ENCODE measurements at regions not wholly inside any gene's neighbourhood (a gene's known extent, or its start where the extent isn't known, plus 50 kb on each side); places are given as distances from the start of the nearest gene placed in this dataset.
A peak's percentile ranks its signal among the peaks of the same experiment; 100 is the strongest.

DNA sequence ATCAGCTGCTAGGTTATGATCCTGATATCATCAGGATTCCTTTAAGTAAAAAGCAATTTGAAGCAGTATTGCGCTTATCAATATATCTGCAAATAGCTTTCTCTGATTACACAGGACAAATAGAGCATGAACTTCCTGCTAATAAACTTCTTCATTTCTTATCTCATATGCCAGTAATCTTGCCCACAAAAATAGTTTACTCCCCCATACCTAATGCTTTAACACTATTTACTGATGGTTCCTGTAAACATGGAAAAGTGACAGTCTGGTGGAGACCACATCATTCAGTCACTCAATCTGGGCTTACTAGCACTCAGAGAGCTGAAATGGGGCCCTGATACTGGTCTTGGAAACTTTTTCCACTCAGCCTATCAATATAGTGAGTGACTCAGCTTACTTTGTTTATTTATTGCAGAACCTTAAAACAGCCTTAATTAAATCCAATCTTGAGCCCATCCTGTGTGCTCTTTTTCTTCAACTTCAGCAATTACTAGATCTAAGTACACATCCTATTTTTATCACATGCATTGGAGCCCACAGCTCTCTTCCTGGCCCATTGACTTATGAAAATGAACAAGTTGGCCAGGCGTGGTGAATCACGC is 1464.3 kb downstream of the UQCRFS1 start:
- Histone ChIP-seq H3K4me3 (ENCODE audit: low read length) (no peak overlapping the region), H3K9ac (ENCODE audit: low read depth, low read length) (no peak overlapping the region), H3K36me3 (ENCODE audit: insufficient read depth, low read length) (no peaks in the 10 kb centered on the region), H3K4me1 (ENCODE audit: control insufficient read depth, insufficient read depth, low read length) (no peaks in the 10 kb centered on the region), H3K9me3 (replicated peaks; ENCODE audit: low read length) (no peaks in the 10 kb centered on the region), H3K4me2 (ENCODE audit: low read length) (no peak overlapping the region), H3K27me3 (ENCODE audit: control insufficient read depth, insufficient read depth, low read length) (no peaks in the 10 kb centered on the region)

DNA sequence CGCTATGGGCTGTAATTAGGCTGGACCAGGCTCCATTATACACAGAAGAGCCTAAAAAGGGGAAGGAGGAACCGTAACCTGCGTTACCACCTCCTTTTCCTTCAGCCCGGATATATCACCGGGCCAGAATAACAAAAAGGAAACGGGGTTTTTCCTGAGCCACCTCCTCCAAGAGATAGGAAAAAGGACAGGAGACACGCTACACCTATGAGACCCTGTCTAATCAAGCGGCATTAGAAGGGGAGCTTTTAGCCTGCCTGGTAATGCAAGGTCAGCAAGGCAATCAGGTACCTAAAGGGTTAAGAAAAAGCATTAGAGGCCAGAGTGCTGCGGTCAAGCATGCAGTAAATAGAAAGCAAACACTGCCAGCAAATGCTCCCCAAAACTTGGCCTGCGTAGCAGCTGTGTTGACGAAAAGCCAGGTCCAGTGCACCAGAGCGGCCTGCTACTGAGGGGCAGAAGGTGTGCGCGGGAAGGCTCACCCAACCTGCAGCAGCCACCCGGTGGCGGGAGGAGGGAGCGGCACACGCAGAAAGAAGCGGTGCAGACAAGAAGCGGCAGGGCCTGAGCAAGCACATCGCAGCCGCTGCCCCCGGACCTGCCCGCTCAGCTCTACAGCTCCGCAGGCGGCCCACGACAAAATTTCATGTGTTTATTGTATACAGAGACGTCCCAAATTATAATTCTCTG is 1466.1 kb downstream of the UQCRFS1 start:
- no peaks in the 10 kb centered on the region for H3K9me3 ChIP-seq (replicated peaks; ENCODE audit: low read length)
- H3K9ac ChIP-seq (ENCODE audit: low read depth, low read length): no peak overlapping the region
- peak overlapping the region; percentile 8 for H3K4me2 ChIP-seq (ENCODE audit: low read length)
- H3K4me1 ChIP-seq (ENCODE audit: control insufficient read depth, insufficient read depth, low read length): no peaks in the 10 kb centered on the region
- no peaks in the 10 kb centered on the region for H3K27me3 ChIP-seq (ENCODE audit: control insufficient read depth, insufficient read depth, low read length)
- H3K4me3 ChIP-seq (ENCODE audit: low read length): no peak overlapping the region
- H3K36me3 ChIP-seq (ENCODE audit: insufficient read depth, low read length): no peaks in the 10 kb centered on the region

DNA sequence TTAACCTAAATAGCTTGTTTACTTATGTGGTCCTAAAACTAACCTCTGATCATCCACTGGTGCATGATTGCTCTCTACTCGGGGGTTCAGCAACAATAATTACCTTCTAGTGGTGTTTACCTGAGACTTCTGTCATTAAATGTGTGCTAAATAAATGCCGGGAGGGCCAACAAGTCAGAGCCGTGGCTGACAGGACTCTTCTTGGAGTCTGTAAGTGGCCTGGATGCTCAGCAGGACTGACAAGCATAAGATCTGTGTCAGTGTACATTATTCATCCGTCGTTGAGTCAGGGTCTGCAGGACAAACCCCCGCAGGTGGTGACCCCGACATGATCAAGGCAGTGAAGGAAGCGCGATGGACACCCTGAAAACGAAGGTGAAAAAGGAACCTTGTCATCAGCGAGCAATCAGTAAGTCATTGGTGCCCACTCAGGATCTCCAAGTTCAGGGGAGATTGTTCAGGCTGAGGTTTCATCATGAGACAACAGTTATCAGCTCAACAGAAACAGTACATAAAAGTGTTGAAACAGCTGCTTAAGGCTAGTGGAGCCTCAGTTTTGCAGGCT is 1466.9 kb downstream of the UQCRFS1 start:
- Histone ChIP-seq H3K27me3 (ENCODE audit: control insufficient read depth, insufficient read depth, low read length) (no peaks in the 10 kb centered on the region), H3K9me3 (replicated peaks; ENCODE audit: low read length) (no peaks in the 10 kb centered on the region), H3K9ac (ENCODE audit: low read depth, low read length) (no peak overlapping the region), H3K4me3 (ENCODE audit: low read length) (no peak overlapping the region), H3K4me2 (ENCODE audit: low read length) (no peak overlapping the region), H3K4me1 (ENCODE audit: control insufficient read depth, insufficient read depth, low read length) (no peaks in the 10 kb centered on the region), H3K36me3 (ENCODE audit: insufficient read depth, low read length) (no peaks in the 10 kb centered on the region)

DNA sequence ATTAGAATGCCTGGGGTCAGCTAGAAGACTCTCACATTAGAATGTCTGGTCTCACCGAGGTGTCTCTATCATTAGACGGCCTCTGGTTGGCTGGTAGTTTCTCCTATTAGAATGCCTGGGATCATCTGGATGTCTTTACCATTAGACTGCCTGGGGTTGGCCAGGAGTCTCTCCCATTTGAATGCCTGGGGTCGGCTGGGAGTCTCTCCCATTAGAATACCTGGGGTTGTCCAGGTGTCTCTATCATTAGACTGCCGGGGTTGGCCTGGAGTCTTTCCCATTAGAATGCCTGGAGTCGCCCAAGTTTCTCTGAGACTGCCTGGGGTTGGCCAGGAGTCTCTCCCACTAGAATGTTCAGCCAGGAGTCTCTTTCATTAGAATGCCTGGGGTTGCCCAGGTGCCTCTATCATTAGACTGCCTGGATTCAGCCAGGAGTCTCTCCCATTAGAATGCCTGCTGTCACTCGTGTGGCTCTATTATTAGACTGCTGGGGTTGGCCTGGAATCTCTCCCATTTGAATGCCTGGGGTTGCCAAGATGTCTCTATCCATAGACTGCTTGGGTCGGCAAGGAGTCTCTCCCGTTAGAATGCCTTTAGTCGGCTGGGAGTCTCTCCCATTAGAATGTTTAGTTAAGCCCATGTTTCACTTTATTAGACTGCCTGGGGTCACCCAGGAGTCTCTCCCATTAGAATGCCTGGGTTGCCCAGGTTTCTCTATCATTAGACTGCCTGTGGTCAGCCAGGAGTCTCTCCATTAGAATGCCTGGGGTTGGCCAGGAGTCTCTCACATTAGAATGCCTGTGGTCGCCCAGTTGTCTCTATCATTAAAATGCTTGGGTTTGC is 1467.8 kb downstream of the UQCRFS1 start:
- Histone ChIP-seq H3K4me2 (ENCODE audit: low read length) (no peak overlapping the region), H3K27me3 (ENCODE audit: control insufficient read depth, insufficient read depth, low read length) (no peaks in the 10 kb centered on the region), H3K4me1 (ENCODE audit: control insufficient read depth, insufficient read depth, low read length) (no peaks in the 10 kb centered on the region), H3K9me3 (replicated peaks; ENCODE audit: low read length) (no peaks in the 10 kb centered on the region), H3K9ac (ENCODE audit: low read depth, low read length) (no peak overlapping the region), H3K4me3 (ENCODE audit: low read length) (no peak overlapping the region), H3K36me3 (ENCODE audit: insufficient read depth, low read length) (no peaks in the 10 kb centered on the region)

DNA sequence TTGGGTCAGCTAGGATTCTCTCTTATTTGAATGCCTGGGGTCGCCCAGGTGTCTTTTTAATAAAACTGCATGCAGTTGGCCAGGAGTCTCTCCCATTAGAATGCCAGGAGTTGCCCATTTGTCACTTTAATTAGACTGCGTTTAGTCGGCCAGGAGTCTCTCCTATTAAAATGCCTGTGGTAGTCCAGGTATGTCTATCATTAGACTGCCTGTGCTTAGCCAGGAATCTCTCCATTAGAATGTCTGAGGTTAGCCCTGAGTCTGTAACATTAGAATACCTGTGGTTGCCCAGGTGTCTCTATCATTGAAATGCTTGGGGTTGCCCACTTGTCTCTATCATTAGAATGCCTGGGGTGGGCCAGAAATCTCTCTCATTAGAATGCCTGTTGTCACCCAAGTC is 1470.9 kb downstream of the UQCRFS1 start:
- no peak overlapping the region for H3K4me2 ChIP-seq (ENCODE audit: low read length)
- no peaks in the 10 kb centered on the region for H3K27me3 ChIP-seq (ENCODE audit: control insufficient read depth, insufficient read depth, low read length)
- no peaks in the 10 kb centered on the region for H3K9me3 ChIP-seq (replicated peaks; ENCODE audit: low read length)
- no peak overlapping the region for H3K9ac ChIP-seq (ENCODE audit: low read depth, low read length)
- H3K4me1 ChIP-seq (ENCODE audit: control insufficient read depth, insufficient read depth, low read length): no peaks in the 10 kb centered on the region
- H3K4me3 ChIP-seq (ENCODE audit: low read length): no peak overlapping the region
- no peaks in the 10 kb centered on the region for H3K36me3 ChIP-seq (ENCODE audit: insufficient read depth, low read length)

DNA sequence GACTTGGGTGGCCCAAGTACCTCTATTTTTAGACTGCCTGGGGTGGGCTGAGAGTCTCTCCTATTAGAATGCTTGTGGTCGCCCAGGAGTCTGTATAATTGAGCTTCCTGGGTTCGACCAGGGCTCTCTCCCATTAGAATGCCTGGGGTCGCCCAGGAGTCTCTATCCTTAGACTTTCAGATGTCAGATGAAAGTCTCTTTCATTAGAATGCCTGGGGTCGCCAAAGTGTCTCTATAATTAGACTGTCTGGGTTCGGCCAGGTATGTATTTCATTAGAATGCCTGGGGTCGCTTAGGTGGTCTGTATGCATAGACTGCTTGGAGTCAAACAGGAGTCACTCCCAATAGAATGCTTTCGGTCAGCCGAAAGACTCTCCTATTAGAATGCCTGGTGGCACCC is 1471.7 kb downstream of the UQCRFS1 start:
- no peak overlapping the region for H3K4me3 ChIP-seq (ENCODE audit: low read length)
- H3K9me3 ChIP-seq (replicated peaks; ENCODE audit: low read length): no peaks in the 10 kb centered on the region
- H3K9ac ChIP-seq (ENCODE audit: low read depth, low read length): no peak overlapping the region
- no peaks in the 10 kb centered on the region for H3K27me3 ChIP-seq (ENCODE audit: control insufficient read depth, insufficient read depth, low read length)
- no peaks in the 10 kb centered on the region for H3K4me1 ChIP-seq (ENCODE audit: control insufficient read depth, insufficient read depth, low read length)
- no peaks in the 10 kb centered on the region for H3K36me3 ChIP-seq (ENCODE audit: insufficient read depth, low read length)
- H3K4me2 ChIP-seq (ENCODE audit: low read length): no peak overlapping the region

DNA sequence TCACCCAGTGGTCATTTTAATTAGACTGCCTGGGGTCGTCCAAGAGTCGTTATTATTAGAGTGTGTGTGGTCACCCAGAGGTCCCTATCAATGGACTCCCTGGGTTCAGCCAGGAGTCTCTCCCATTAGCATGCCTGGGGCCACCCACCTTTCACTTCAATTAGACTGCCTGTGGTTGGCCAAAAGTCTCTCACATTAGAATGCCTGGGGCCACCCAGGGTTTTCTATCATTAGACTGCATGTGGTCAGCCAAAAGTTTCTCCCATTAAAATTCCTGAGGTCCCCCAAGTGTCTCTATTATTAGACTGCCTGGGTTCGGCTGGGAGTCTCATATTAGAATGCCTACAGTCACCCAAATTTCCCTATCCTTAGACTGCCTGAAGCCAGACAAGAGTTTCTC is 1472.6 kb downstream of the UQCRFS1 start:
- H3K27me3 ChIP-seq (ENCODE audit: control insufficient read depth, insufficient read depth, low read length): no peaks in the 10 kb centered on the region
- H3K9me3 ChIP-seq (replicated peaks; ENCODE audit: low read length): no peaks in the 10 kb centered on the region
- no peaks in the 10 kb centered on the region for H3K4me1 ChIP-seq (ENCODE audit: control insufficient read depth, insufficient read depth, low read length)
- H3K9ac ChIP-seq (ENCODE audit: low read depth, low read length): no peak overlapping the region
- H3K4me2 ChIP-seq (ENCODE audit: low read length): no peak overlapping the region
- no peaks in the 10 kb centered on the region for H3K36me3 ChIP-seq (ENCODE audit: insufficient read depth, low read length)
- no peak overlapping the region for H3K4me3 ChIP-seq (ENCODE audit: low read length)

DNA sequence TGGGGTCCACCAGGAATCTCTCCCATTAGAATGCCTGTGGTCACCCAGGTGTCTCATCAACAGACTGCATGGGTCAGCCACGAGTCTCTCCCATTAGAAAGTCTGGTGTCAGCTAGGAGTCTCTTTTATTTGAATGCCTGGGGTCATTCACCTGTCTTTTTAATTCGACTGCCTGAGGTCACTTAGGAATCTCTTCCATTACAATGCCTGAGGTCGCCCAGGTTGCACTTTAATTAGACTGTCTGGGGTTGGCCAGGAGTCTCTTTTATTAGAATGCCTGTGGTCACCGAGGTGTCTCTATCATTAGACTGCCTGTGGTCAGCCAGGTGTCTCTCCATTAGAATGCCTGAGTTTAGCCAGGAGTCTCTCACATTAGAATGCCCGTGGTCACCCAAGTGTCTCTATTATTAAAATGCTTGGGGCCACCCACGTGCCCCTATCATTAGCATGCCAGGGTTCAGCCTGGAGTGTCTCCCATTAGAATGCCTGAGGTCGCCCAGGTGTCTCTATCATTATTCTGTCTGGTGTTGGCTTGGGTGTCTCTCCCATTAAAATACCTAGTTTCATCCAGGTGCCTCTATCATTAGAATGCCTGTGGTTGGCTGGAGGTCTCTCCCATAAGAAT is 1474.3 kb downstream of the UQCRFS1 start:
- Histone ChIP-seq H3K36me3 (ENCODE audit: insufficient read depth, low read length) (no peaks in the 10 kb centered on the region), H3K9ac (ENCODE audit: low read depth, low read length) (no peak overlapping the region), H3K4me3 (ENCODE audit: low read length) (no peak overlapping the region), H3K4me2 (ENCODE audit: low read length) (no peak overlapping the region), H3K27me3 (ENCODE audit: control insufficient read depth, insufficient read depth, low read length) (no peaks in the 10 kb centered on the region), H3K9me3 (replicated peaks; ENCODE audit: low read length) (no peaks in the 10 kb centered on the region), H3K4me1 (ENCODE audit: control insufficient read depth, insufficient read depth, low read length) (no peaks in the 10 kb centered on the region)

DNA sequence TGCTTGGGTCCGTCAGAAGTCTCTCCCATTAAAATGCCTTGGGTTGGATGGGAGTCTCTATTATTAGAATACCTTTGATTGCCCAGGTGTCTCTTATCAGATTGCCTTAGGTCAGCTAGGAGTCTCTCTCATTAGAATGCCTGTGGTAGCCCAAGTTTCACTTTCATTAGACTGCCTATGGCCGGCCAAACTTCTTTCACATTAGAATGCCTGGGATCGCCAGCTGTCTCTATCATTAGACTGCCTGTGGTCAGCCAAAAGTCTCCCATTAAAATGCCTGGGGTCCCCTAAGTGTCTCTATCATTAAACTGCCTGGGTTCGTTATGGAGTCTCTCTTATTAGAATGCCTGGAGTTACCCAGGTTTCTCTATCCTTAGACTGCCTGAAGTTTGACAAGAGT is 1476.7 kb downstream of the UQCRFS1 start:
- Histone ChIP-seq H3K4me1 (ENCODE audit: control insufficient read depth, insufficient read depth, low read length) (no peaks in the 10 kb centered on the region), H3K36me3 (ENCODE audit: insufficient read depth, low read length) (peaks cover 3% of the 10 kb centered on the region), H3K4me3 (ENCODE audit: low read length) (no peak overlapping the region), H3K27me3 (ENCODE audit: control insufficient read depth, insufficient read depth, low read length) (no peaks in the 10 kb centered on the region), H3K4me2 (ENCODE audit: low read length) (no peak overlapping the region), H3K9me3 (replicated peaks; ENCODE audit: low read length) (no peaks in the 10 kb centered on the region), H3K9ac (ENCODE audit: low read depth, low read length) (no peak overlapping the region)

DNA sequence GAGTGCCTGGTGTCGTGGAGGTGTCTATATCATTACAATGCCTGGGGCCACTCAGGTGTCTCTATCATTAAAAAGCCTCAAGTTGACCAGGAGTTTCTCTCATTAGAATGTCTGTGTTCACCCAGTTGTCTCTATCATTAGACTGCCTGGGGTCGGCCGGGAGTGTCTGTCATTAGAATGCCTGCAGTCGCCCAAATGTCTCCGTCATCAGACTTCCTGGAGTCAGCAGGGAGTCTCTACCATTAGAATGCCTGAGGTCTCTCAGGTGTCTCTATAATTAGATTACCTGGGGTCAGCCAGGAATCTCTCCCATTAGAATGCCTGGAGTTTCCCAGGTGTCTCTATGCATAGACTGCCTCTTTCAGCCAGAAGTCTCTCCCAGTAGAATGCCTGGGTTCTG is 1477.6 kb downstream of the UQCRFS1 start:
- Histone ChIP-seq H3K9ac (ENCODE audit: low read depth, low read length) (no peak overlapping the region), H3K36me3 (ENCODE audit: insufficient read depth, low read length) (peaks cover 3% of the 10 kb centered on the region), H3K4me2 (ENCODE audit: low read length) (no peak overlapping the region), H3K4me3 (ENCODE audit: low read length) (no peak overlapping the region), H3K4me1 (ENCODE audit: control insufficient read depth, insufficient read depth, low read length) (no peaks in the 10 kb centered on the region), H3K27me3 (ENCODE audit: control insufficient read depth, insufficient read depth, low read length) (no peaks in the 10 kb centered on the region), H3K9me3 (replicated peaks; ENCODE audit: low read length) (no peaks in the 10 kb centered on the region)

DNA sequence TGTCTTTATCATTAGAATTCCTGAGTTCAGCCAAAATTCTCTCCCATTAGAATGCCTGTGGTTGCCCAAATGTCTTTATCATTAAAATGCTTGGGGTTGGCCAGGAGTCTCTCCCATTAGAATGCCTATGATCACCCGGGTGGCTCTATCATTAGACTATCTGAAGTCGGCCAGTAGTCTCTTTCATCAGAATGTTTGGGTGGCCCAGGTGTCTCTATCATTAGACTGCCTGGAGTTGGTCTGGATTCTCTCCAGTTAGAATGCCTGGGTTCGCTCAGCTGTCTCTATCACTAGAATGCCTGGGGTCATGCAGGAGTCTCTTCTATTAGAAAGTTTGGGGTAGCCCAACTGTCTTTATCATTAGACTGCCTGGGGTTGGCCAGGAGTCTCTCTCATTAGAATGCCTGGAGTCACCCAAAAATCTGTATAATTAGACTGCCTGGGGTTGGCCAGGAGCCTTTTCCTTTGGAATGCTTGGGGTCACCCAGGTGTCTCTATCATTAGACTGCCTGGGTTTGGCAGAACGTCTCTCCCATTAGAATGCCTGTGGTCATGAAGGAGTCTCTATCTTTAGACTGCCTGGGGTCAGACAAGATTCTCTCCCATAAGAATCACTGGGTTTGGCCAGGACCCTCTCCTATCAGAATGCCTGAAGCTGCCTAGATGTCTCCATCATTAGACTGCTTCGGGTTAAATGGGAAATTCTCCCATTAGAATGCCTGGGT is 1478.3 kb downstream of the UQCRFS1 start:
- H3K4me3 ChIP-seq (ENCODE audit: low read length): no peak overlapping the region
- H3K36me3 ChIP-seq (ENCODE audit: insufficient read depth, low read length): peaks cover 3% of the 10 kb centered on the region
- H3K9me3 ChIP-seq (replicated peaks; ENCODE audit: low read length): no peaks in the 10 kb centered on the region
- no peaks in the 10 kb centered on the region for H3K4me1 ChIP-seq (ENCODE audit: control insufficient read depth, insufficient read depth, low read length)
- no peak overlapping the region for H3K9ac ChIP-seq (ENCODE audit: low read depth, low read length)
- H3K27me3 ChIP-seq (ENCODE audit: control insufficient read depth, insufficient read depth, low read length): no peaks in the 10 kb centered on the region
- no peak overlapping the region for H3K4me2 ChIP-seq (ENCODE audit: low read length)
